ENCODE measurements at regions not wholly inside any gene's neighbourhood (a gene's known extent, or its start where the extent isn't known, plus 50 kb on each side); places are given as distances from the start of the nearest gene placed in this dataset.

GRCh38 chr11:23502826-23503225 lies 642.6 kb upstream of the CCDC179 start:
- H3K9me3 Mint-ChIP-seq (ENCODE audit: unreplicated experiment), result no peaks in the 10 kb centered on the region
- H3K27ac ChIP-seq (ENCODE audit: low read depth, low read length), result no peak overlapping the region
- H3K4me2 ChIP-seq (ENCODE audit: low read length), result no peak overlapping the region
- H2AFZ ChIP-seq (ENCODE audit: low read depth, low read length), result no peak overlapping the region
- H3K4me1 ChIP-seq (ENCODE audit: insufficient read depth, low read length), result no peaks in the 10 kb centered on the region
- no peak overlapping the region for H3K9ac ChIP-seq (ENCODE audit: low read length)
- no peak overlapping the region for H3K4me3 ChIP-seq (ENCODE audit: insufficient read depth, low read depth, low read length)
- H3K27me3 ChIP-seq (ENCODE audit: insufficient read depth, low read length), result no peaks in the 10 kb centered on the region
- no peaks in the 10 kb centered on the region for H3K9me3 ChIP-seq (ENCODE audit: insufficient read depth, low read depth, low read length)
- no peak for TF ChIP-seq CTCF (IDR thresholded peaks at IDR 0.05; ENCODE audit: insufficient read depth, low read depth, low read length)
- no peak for TF ChIP-seq EZH2 (IDR thresholded peaks at IDR 0.05; ENCODE audit: insufficient read depth, low read length)
- no peaks in the 10 kb centered on the region for H3K27me3 Mint-ChIP-seq (ENCODE audit: low read depth, unreplicated experiment)
- DNase-seq (ENCODE audit: low read depth) (peak; percentile 44), FAIRE-seq (no peak)
- H3K4me1 Mint-ChIP-seq (ENCODE audit: low read depth, unreplicated experiment), result peaks cover 7% of the 10 kb centered on the region
- no peak overlapping the region for H3K27ac Mint-ChIP-seq (ENCODE audit: unreplicated experiment)
- no peaks in the 10 kb centered on the region for H3K79me2 ChIP-seq (ENCODE audit: insufficient read depth, low read length)
- no peaks in the 10 kb centered on the region for H3K36me3 Mint-ChIP-seq (ENCODE audit: low read depth, unreplicated experiment)
- H3K4me3 Mint-ChIP-seq (ENCODE audit: unreplicated experiment), result no peak overlapping the region
- H4K20me1 ChIP-seq (ENCODE audit: insufficient read depth, low read length), result no peaks in the 10 kb centered on the region
- no peaks in the 10 kb centered on the region for H3K36me3 ChIP-seq (ENCODE audit: insufficient read depth, low read length)

DNA sequence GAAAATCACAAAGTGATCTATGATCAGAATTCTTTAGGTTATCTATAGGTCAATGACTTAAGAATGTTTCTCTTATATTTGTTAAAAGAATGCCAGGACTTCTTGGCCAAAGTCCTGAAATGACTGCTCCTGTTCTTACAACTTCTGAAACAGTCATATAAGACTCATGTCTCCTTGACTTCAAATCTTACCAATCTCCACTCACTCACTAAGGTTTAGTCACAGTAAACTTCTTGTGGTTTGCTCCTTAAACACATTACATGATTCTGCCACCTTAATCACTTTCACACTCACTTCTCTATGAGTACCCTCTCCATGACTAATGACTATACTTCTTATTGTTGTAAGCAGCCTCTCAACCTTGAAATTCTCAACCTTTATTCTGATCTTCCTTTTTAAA lies 648.7 kb upstream of the CCDC179 start:
- Mint-ChIP-seq H3K9me3 (ENCODE audit: unreplicated experiment) (no peaks in the 10 kb centered on the region), H3K36me3 (ENCODE audit: low read depth, unreplicated experiment) (no peaks in the 10 kb centered on the region)

More for the DNA sequence above, 648.7 kb upstream of the CCDC179 start:
- DNase-seq (ENCODE audit: low read depth), result peak; percentile 90
- FAIRE-seq, result peak; percentile 9
- H3K27me3 ChIP-seq (ENCODE audit: insufficient read depth, low read length), result no peaks in the 10 kb centered on the region
- peaks cover 2% of the 10 kb centered on the region for H3K4me1 Mint-ChIP-seq (ENCODE audit: low read depth, unreplicated experiment)
- H3K4me2 ChIP-seq (ENCODE audit: low read length), result no peak overlapping the region
- H3K9ac ChIP-seq (ENCODE audit: low read length), result no peak overlapping the region
- no peak for TF ChIP-seq CTCF (IDR thresholded peaks at IDR 0.05; ENCODE audit: insufficient read depth, low read depth, low read length)
- no peak for TF ChIP-seq EZH2 (IDR thresholded peaks at IDR 0.05; ENCODE audit: insufficient read depth, low read length)
- H3K36me3 ChIP-seq (ENCODE audit: insufficient read depth, low read length), result no peaks in the 10 kb centered on the region
- H4K20me1 ChIP-seq (ENCODE audit: insufficient read depth, low read length), result no peaks in the 10 kb centered on the region
- H3K27ac Mint-ChIP-seq (ENCODE audit: unreplicated experiment), result no peak overlapping the region
- H2AFZ ChIP-seq (ENCODE audit: low read depth, low read length), result no peak overlapping the region
- H3K4me1 ChIP-seq (ENCODE audit: insufficient read depth, low read length), result peaks cover 3% of the 10 kb centered on the region
- no peak overlapping the region for H3K27ac ChIP-seq (ENCODE audit: low read depth, low read length)
- no peak overlapping the region for H3K4me3 Mint-ChIP-seq (ENCODE audit: unreplicated experiment)
- no peak overlapping the region for H3K4me3 ChIP-seq (ENCODE audit: insufficient read depth, low read depth, low read length)
- H3K27me3 Mint-ChIP-seq (ENCODE audit: low read depth, unreplicated experiment), result no peaks in the 10 kb centered on the region
- H3K79me2 ChIP-seq (ENCODE audit: insufficient read depth, low read length), result no peaks in the 10 kb centered on the region
- H3K9me3 ChIP-seq (ENCODE audit: insufficient read depth, low read depth, low read length), result no peaks in the 10 kb centered on the region
